HG03039 (cell line): ENCODE measurements at regions not wholly inside any gene's neighbourhood (a gene's known extent, or its start where the extent isn't known, plus 50 kb on each side); places are given as distances from the start of the nearest gene placed in this dataset.

Experiments
- ATAC-seq: cut with Tn5 transposase; IDR thresholded peaks from one replicate; pipeline ENCODE4 v1.9.1; 2021; ENCODE audit warnings: mild to moderate bottlenecking, moderate library complexity; ENCODE audit not compliant: unreplicated experiment

GRCh38 chr15:62599791-62600777 lies 435.0 kb upstream of the C2CD4B start:
- no peak for ATAC-seq

- ATAC-seq: no peak
These were observed 436.9 kb upstream of the C2CD4B start for GRCh38 chr15:62601777-62602545.

- ATAC-seq: no peak
These were observed 438.7 kb upstream of the C2CD4B start for GRCh38 chr15:62603742-62604141.

- ATAC-seq: no peak
These were observed 437.3 kb upstream of the TPM1 start for GRCh38 chr15:62605282-62605681.

DNA sequence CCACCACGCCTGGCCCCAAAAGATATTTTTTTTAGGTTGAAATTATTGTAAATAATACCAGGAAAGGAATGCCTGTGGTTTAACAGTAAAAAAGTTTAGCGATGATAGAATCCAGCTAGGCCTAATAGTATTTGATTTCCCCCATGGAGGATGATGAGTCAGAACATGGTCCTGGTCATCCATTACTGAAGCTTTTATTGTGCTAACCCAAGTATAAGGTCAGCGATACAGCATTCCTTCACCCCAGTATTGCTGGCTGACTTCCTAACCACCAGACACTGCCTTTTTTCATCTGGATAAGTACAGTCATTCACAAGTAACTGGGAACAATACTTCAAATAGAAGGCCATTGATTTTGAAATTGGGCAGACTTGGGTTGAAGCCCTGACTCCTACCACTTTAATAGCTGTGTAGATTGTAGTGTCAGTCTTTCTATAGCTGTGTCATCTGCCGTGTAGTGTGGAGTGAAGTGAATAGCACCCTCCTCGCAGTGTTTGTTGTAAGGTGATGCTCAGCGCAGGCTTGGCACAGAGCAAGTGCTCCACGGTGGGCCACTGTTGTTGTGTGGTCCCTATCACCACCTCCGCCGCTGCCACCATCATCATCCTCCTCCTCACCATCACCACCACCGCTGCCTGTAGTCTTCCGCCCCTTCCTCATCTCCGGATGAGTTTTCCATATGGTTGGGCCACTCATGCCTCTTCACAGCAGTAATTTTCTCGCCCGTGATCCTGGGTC lies 436.0 kb upstream of the TPM1 start:
- no peak for ATAC-seq

GRCh38 chr15:62607114-62607462 lies 435.5 kb upstream of the TPM1 start:
- no peak for ATAC-seq

- no peak for ATAC-seq
These were observed 434.9 kb upstream of the TPM1 start for GRCh38 chr15:62607643-62608042.

DNA sequence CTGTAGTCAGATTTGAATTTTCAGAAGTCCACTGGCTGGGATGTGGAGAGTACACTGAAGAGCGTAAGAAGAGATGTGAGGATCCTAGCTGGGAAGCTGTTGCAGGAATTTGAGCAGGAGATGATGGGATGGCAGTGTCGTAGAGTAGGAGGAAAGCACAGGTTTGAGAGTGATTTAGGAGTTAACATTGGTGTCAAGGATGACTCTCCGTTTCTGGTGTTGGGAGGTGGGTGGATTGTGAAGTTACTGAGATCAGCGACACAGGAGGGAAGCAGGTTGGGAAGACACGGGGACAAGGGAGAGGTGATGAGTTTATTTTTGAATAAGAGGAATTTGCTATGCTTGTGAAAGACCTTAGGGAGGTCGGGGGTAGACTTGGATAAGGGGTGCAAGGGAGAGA lies 434.2 kb upstream of the TPM1 start:
- ATAC-seq: no peak

DNA sequence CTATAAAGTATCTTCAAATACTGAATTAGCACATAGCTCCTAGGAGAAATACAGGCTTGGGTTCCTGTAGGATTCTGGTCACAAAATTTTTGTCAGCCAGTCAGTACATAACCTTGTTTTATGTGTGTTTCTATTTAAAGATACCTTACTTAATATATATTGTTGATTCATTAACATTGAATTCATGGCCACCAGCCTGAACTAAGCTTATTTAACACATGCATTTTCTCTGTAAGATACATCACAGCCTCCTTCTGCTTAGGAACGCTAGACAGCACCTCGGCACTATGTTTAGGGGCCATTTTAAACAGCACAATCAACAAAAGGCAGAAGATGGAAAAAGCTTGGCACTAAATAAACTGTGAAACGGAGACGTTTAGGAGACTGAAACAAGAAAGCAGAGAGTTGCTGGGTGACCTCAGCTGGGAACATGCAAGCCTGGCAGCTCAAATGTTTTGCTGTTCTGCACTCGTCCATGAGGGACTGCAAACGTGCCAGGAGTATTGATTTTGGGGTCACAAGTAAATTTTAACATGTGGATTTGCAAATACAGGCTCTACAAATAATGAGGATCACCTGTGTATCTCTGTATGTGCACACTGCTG lies 432.2 kb upstream of the TPM1 start:
- no peak for ATAC-seq

DNA sequence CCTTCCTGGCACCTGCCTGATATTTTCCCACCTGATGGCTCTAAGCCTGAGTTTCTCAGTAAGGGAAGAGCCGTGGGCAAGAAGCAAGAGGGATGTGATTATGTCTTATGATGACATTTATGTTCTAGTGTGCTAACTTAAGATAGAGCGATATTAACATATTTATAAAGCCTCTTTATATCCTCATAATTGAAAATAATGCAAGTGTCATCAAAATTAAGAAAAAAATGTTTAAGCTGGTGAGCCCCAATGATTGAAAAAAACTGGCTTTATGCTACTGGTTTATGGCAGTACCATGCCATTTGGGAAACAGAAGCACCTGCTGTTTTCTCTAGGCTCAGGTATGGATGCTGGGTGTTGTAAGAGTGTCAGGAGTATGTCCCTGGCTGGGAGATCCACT lies 431.5 kb upstream of the TPM1 start:
- ATAC-seq: no peak

- no peak for ATAC-seq
These were observed 430.3 kb upstream of the TPM1 start for GRCh38 chr15:62612183-62612733.

DNA sequence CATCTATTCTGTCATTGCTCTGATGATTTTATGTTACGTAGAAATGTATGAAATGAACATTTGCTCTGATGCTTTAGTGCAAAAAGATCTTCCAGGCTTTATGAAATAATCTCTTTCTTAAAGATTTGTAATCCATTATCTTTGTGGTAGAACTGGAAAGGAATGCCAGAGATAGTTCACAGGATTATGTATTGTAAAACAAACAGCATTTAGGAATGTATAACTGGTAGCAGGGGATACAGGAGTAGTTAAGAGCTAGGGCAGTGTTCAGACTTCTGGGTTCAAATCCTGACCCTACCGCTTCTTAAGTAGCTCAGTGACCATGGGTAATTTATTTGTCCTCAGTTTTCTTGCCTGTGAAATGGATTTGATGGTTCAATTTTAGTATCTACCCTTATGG lies 429.8 kb upstream of the TPM1 start:
- no peak for ATAC-seq

DNA sequence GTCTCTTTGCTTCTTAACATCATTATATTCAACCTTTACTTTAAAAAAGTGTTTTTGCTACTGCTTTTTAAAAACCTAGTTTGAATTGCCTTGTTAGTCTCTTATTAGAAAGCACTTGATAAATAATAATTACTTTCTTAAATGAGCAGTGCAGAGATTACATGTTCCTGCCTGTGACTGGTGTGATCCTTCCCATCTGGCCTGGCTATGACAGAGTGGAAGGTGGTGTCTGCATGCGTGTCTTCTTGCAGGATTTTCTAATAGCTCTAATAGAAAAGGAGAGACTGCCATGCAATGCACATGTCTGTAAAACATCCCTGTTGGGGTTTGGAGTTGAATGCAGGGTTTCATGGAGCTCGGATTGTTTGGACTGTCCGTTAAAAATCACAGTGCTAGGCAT lies 425.8 kb upstream of the TPM1 start:
- no peak for ATAC-seq

DNA sequence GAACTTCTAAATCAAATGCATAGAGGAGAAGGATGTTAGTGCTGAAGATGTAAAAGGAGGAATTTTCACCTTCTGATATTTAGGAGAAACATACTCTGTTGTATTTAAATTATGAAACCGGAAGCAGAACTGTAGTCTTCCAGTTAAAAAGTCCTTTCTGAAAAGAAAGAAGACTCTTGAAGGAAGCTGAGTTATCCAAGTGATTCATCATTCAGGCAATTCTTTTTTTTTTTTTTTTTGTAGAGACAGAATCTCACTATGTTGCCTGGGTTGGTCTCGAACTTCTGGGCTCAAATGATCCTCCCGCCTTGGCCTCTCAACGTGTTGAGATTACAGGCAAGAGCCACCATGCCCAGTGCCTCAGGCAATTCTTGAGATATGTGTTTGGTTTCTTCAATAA lies 424.8 kb upstream of the TPM1 start:
- no peak for ATAC-seq

- ATAC-seq: no peak
These were observed 424.1 kb upstream of the TPM1 start for GRCh38 chr15:62618432-62618831.

GRCh38 chr15:62618846-62619504 lies 423.6 kb upstream of the TPM1 start:
- no peak for ATAC-seq

DNA sequence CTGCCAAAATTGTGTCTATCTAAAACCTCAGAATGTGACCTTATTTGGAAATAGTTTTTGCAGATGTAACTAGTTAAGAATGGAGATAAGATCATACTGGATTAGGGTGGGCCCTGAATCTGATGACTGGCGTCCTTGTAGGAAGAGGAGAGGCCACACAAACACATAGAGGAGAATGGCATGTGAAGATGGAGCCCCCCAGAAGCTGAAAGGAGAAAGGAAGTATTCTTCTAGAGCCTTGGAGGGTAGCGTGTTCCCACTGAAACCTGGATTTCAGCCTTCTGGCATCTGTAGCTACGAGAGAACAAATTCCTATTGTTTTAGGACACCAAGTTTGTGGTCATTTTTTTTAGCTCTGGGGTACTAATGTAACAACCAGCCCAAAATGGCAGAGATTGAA lies 423.0 kb upstream of the TPM1 start:
- ATAC-seq: no peak

- ATAC-seq: no peak
These were observed 419.8 kb upstream of the TPM1 start for GRCh38 chr15:62622775-62623174.

DNA sequence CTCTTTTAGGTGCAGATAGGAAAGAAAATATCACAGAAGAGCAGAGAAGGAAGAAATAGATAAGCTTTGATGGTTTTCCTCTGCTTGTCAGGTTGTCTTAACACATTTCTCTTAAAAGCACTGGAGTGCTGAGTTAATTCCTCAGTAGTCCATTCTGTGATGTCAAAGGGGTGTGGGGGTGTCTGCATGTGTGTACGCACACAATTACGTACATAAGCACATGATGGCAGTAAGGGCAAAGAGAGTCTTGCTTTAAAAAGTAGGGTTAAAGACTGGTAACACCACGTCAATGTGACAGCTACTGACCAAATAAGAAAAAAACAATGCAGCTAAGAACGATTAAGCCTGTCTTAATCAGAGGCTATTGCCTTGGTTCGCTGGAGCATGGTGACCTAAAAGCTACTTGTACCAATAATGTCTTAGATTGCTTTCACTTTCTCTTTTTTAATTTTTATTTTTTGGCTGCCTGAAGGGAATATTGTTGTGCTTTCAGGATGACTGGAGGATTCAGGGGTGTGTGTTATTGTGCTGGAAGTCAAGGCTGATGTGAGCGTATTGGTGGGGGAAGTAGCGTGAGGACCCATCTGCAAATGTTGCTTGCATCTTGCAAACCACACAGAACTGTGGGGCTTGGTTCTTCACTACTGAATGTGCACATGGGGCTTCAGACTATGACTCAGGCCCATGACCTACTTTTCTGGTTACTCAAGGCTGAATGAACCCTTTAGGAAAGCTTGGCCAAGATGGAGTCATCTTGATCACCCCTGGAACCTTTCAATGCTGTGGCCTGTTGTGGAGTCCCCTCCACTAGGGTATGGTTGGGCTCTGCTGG lies 417.8 kb upstream of the TPM1 start:
- no peak for ATAC-seq
